HG03439 (cell line): ENCODE measurements at regions not wholly inside any gene's neighbourhood (a gene's known extent, or its start where the extent isn't known, plus 50 kb on each side); places are given as distances from the start of the nearest gene placed in this dataset.

Experiments used
- ATAC-seq: cut with Tn5 transposase; IDR thresholded peaks from one replicate; pipeline ENCODE4 v1.9.1; 2021; ENCODE audit warnings: mild to moderate bottlenecking, moderate library complexity; ENCODE audit not compliant: unreplicated experiment

- no peak for ATAC-seq
Measured at GRCh38 chr18:25408293-25408692, 56.3 kb upstream of the ZNF521 start.
